GF-D8 (cell line): ENCODE measurements at regions not wholly inside any gene's neighbourhood (a gene's known extent, or its start where the extent isn't known, plus 50 kb on each side); places are given as distances from the start of the nearest gene placed in this dataset.
"Not testable (repeated sequence)": the region's sequence is repeated elsewhere in the genome, so short reads cannot be mapped to it uniquely, and the experiment has no call there.

Experiments
- DNase-seq: peaks from one replicate; lab custom pipeline; 2025; lab: John Stamatoyannopoulos, UW

DNA sequence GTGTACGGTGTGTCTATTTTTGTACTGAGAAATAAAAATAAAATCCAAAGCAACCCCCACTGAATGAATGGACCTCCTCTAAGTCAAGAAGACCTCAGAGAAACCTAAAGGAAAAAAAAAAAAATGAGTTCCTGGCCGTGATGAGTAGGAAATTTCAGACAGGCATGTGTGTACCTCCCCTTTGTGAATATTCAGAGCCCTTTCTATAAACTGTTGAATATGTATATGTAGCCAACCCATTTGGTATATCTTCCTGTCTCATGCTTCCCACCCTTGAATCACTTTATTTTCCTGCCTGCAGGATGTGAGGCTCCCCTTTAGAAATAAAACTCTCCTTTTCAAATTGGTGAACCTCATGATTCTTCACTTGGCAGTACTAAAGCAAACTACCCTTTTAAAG lies 887.8 kb upstream of the NCAM2 start:
- no peak for DNase-seq

DNA sequence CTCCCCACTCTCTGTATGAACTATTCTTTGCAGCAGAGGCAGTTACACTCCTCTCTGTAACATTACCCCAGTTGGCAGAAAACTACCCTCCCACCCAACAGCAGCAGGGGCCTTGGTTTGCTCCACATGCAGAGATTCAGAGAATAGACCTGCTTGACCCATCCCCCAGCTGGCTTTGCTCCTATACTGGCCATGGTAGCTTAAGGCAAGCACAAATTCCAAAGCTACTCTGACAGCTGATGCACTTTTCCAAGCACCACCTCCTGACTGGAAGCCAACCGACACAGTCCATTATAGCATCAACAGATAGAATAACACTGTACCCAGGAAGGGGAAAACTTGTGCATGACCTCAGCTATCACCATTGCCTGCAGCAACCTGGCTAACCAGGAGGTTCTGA lies 846.5 kb upstream of the NCAM2 start:
- no peak for DNase-seq

DNA sequence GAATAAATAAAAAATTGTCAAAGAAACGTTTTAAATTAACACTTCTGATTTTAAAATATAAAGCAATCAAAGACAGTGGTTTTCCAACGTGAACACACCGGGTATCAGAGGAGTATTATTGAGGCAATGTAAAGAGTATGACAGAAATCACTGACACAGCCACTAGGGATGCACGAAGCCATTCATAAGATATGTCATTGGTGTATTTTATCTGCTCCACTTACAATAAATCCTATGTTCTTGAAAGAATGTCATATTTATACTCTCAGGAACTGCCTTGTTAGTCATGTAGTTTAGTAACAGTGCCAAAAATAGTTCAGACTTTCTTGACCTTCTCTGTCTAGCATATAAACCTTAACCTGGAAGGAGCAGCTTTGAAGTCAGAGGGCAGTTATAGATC lies 835.0 kb upstream of the NCAM2 start:
- DNase-seq = no peak

DNA sequence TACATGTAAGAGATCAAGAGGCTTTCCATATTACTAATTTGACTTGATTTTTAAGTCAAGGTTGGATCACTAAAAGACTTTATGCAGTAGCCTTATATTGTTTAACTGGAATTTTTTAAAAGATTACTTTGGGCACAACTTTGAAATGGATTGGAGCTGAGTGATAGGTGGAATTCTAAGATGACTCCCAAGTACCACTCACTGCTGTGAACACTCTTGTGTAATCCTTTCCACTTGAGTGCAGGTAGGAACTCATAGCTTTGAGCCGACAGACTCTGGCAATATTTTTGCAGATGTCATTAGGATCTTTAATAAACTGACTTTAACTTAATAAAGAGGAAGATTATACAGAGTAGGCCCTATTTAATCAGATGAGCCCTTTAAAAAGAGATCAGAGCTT lies 831.1 kb upstream of the NCAM2 start:
- DNase-seq = no peak

DNA sequence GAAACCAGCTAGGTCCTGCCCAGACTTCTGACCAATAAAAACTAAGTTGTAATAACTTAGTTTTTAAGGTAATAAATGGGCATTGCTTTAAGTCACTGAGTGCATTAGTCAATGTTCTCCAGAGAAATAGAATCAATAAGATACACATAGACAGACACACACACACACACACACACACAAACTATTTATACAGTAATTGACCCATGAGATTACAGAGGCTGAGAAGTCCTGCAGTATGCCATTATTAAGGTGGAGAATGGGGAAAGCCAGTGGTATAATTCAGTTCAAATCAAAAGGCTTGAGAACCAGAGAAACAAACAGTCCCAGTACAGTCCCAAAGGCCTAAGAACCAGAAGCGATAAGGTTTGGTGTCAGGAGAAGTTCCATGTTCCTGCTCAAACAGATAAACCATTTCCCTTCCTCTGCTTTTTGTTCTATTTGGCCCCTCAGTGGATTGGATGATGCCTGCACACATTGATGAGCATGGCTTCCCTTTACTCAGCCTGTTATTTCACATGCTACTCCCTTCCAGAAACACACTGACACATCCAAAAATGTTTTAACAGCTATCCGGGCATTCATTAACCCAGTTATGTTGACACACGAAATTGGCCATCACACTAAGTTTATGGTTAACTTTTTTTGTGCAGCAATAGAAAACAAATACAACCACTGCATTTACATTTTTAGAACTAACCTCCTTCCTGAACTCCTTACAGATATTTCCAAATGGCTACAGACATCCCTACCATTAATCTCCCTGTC lies 828.2 kb upstream of the NCAM2 start:
- DNase-seq = no peak

DNA sequence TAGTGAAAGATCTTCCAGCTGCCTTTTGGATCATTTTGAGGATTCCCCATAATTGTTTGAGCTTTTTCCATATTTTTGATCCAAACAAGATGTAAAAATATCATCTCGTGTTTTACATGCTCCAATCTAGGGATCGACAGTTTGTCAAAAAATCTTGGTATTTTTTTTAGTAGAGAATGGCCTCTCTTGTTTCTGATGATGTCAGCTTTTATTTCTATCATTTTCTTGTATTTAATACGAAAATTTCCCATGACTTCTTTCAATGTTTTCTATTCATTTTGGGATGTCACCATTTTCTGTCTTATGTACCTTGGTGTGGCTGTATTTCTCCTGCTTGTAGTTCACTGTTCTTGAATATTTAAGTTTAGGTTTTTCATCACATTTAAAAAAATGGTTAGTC lies 812.0 kb upstream of the NCAM2 start:
- DNase-seq = no peak

DNA sequence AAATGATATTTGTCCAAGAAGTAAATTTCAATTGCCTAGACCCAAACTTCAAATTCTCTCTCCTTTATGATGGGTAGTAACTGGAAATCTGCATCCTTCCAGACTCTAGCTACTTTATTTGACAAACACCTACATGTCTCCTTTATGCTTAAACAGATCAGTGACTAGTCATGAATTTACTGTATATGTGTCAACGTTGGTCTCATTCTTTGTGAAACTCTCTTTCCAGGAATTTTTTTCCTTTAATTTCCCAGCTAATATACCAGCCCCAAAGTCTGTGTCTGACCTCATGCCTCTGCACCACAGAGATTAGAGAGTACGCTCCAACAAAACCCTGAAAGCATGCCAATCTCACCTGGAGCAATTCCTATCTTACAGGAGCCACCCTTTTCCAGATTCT lies 811.2 kb upstream of the NCAM2 start:
- no peak for DNase-seq

DNA sequence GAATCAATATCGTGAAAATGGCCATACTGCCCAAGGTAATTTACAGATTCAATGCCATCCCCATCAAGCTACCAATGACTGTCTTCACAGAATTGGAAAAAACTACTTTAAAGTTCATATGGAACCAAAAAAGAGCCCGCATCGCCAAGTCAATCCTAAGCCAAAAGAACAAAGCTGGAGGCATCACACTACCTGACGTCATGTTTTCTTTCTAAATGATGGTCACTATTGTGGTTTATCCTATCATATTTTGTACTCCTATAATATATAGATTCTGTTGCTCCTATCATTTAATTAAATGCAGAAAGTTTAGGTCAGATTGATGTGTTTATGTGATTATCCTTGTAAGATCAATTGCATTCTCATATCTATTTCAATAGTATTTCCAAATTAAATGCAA lies 796.9 kb upstream of the NCAM2 start:
- DNase-seq = not testable (repeated sequence)

DNA sequence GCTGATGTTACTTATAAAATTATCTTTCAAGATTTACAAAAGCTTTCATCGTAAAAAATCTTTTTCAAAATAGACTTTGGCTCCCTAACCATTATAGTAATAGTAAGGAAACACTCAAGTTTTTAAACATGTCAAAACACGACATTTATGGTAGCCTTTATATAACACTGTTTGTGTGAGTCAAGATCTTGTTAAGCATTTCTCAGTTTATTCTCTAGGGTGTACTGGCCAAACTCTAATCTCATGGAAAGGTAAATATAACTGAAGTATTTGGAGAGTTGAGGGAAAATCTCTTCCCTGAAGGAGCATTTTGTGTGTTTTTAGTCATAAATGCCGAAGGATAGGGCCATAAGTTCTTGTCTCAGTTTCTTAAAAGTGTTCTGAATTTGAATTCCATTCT lies 790.9 kb upstream of the NCAM2 start:
- DNase-seq = no peak

DNA sequence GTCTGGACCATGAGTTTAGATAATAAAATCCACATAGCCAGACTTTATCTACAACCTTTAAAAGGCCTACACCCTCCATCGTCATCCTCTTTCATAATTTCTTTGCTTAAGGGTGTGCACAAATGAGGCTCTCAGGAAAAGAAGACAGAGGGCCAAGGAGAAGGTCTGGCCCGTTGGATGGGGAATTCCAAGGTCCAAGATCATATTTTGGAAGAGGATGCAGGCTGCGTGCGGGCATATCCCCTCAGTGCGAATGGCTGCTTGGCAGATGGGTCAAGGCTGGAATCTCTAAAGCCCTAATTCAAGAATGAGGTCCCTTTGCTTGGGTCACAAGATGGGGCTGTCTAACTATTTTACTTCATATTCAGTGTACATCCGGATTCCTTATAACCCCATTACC lies 782.2 kb upstream of the NCAM2 start:
- DNase-seq = no peak

DNA sequence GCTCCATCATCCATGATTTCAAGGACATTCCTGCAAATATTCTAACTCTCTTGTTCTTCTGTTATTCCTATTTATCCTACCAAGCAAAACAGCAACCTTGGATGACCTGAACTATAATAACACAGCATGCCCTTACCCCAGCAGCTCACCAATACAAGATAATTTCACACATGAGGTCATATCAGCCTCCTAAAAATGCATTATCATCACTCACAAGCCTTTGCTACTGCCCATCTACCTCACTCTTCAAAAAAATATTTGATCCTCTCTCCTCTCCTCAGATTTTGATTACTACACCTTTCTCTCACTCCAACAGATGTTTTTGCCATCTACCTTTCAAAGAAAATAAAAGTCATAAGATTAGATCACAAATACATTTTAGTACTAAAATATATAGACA lies 777.6 kb upstream of the NCAM2 start:
- no peak for DNase-seq

DNA sequence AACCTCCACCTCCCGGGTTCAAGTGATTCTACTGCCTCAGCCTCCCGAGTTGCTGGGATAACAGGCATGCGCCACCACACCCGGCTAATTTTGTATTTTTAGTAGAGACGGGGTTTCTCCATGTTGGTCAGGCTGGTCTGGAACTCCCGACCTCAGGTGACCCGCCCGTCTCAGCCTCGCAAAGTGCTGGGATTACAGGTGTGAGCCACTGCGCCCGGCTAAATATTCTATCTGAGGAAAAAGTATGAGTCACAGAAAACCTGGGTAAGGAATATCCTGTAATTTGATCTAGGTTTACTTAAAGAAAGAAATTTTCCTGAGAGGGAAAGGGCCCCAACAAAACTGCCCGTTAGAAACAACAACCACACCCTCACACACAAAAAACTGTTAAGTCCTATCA lies 776.2 kb upstream of the NCAM2 start:
- DNase-seq = not testable (repeated sequence)

DNA sequence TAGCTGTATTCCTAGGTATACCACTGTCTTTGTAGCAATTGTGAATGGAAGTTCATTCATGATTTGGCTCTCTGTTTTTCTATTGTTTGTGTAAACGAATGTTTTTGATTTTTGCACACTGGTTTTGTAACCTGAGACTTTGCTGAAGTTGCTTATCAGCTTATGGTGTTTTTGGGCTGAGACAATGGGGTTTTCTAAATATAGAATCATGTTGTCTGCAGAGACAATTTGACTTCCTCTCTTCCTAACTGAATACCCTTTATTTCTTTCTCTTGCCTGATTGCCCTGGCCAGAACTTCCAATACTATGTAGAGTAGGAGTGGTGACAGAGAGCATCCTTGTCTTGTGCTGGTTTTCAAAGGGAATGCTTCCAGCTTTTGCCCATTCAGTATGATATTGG lies 761.6 kb upstream of the NCAM2 start:
- DNase-seq = not testable (repeated sequence)

DNA sequence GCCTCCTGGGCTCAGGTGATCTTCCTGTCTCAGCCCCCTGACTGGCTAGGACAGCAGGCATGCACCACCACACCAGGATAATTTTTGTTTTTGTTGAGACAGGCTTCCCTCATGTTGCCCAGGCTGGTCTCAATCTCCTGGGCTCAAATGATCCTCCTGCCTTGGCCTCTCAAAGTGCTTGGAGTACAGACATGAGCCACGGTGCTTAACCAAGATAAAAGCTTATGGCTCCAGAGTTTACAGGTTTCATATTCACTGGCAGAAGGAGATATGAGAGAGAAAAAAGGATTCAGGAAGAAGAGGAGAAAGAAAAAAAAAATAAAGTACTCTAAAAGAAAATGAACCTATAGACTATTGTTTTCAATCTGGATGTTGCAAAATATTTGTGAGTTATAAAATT lies 748.8 kb upstream of the NCAM2 start:
- DNase-seq = no peak

DNA sequence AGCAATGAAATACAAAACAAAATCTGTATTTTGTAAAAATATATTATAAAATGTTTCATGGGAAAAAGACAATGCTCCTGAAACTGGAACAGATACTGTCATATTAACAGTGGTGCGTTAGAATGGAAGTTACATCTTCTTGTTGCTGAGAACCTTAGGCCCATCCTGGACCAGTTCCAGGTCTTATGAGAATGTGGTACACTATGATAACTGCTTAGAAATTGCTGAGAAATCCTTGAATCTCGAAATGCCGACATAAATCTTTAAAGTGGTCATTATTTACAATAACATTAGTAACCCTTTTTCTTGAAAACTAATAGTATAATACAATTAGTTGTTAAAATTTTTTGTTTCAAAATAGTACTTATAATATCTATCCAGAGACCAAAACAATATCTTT lies 747.9 kb upstream of the NCAM2 start:
- DNase-seq = no peak

DNA sequence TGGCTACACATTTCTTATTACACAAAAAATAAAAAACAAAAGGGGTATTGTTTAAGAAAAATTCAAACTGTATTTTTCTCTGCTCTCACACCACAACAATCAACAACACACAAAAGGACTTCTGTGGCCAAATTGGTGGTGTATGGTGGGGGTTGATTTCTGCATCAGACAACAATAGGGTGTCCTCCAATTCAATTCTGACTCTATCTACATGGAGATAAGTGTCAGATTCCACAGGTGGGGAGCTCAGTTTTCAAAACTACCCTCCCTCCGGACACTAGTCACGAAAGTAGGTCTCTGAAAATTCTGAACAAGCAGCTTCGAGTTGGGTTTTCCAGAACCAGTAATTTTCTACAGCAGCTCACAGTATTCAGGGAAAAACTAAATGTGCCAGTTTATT lies 744.9 kb upstream of the NCAM2 start:
- DNase-seq = no peak

DNA sequence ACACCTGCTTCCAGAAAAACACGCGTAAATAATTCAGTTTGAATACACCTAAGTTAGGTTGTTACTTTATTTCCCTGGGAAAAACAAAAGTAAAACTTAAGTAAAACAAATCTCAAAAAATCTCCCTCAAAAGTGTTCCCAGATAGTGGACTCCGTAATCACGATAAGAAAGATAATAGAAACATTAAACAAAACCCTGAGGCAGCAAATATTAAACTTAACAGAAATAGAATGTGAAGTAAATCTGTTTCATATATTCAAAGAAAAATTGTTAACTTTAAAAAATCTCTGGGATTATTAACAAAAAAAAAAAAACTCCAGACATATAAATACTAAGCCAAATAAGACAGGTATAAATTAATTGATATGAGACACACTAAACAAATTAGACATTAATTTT lies 743.2 kb upstream of the NCAM2 start:
- no peak for DNase-seq

DNA sequence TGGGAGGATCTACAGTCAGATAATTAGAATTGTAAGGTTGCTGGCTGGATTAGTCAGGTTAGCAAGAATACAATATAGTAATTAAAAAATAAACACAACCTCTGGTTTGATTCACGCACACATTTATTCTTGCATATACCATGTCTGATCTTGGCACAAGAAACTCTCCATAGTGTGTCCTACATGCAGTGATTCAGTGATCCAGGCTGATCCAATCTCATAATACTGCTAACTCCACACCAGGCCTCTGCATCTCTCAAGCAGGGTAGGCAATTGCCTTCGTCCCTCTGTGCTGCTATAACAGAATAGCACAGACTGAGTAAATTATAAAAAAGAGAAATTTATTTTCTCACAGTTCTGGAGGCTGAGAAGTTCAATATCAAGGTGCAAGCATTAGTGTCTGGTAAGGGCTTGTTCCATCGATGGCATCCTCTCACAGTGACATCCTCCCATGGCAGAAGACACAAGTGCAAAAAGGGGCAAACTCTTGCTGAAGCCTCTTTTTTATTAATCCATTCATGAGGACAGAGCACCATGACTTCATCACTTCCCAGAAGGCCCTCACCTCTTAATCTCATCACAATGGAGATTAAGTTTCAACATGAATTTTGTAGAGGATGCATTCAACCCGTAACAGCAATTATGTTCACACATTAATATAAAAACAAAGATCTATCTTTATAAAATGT lies 741.0 kb upstream of the NCAM2 start:
- no peak for DNase-seq

DNA sequence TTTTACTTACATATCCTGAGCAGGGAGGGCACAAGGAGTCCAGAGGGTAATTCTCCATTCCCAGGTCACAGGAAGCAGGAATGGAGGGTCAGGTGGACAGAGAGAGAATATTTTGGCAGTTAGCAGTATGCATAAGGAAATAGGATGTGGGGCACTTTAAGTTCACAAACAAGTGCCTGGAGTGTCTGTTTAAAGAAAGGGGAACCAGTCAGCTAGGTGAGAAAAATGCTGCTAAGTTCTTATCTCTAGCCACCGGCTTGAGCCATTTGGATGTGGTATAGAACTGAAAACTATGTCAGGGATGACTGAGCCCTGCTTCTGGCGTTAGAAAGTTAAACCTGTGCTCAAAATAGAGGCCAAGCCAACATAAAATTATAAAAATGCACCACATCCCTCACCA lies 739.7 kb upstream of the NCAM2 start:
- no peak for DNase-seq

DNA sequence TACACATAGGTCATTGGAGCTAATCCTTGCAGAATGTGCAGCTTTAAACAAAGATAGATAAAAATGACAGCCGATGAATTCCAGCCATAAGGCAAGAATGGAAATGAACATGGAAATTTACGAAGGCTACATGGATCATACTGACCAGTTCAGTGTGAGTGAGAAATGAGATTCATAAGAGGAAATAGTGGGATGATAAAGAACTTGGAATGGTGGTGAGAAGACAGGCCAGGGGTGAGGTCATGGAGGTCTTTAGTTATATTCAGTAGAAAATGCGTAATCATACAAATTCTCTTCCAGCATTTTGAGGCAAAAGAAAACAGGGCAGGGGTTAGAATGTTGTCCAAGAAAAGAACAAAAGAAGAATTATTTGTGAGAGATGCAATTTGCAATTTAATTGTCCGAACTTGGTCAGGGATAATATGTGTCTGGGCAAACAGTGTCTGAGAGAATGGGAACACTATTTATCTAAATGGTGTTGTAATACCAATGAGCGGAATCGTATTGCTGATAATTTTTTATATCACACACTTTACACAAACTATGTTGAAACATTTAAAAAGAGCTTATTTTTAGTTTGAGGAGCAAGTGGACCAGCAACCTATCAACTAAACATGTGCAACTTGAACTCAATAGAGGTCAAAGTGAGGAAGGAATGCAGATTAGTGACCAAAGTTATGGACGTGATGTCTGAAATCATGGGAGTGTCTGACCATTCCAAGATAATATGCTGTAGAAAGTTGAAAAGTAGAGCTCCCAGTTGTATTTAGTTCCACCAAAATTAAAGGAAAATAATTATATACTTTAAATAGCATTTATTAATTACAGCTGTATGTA lies 739.0 kb upstream of the NCAM2 start:
- no peak for DNase-seq

DNA sequence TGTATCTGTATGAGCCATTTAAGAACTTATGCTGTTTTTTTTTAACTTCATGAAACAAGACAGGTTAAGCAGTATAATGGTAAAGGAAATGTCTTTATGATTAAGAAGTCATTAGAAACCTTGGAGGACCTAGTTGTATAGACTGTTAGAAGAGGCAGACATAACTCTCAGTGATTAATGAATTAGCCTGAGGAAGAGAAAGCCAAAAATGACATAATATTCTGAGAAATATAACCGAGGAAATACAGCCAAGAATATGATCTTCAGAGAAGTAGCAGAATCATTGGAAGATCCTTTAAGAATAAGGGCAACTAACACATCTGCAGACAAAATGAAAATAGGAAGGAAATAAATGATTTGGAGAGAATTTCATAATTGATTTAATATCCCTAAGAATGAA lies 738.1 kb upstream of the NCAM2 start:
- no peak for DNase-seq

DNA sequence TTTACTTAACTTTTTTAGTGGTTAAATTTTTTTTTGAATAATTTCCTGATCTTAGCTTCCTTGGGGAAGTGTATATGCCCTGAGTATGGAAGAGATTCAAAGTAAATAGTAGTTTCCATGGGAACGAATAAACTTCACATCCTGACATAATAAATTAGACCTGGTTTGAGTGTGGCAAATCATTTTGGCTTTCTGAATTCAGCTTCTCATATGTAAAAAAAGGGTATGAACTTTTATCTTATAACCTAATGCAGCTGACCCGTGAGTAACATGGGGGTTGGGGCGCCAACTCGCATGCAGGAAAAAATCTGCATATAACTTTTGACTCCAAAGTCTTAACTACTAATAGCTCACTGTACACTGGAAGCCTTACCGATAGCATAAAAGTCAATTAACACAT lies 736.8 kb upstream of the NCAM2 start:
- DNase-seq = no peak
